NCI-H526 (cell line): ENCODE measurements at regions not wholly inside any gene's neighbourhood (a gene's known extent, or its start where the extent isn't known, plus 50 kb on each side); places are given as distances from the start of the nearest gene placed in this dataset.

Experiments used
- DNase-seq, 2 experiments: peaks; one replicate each; lab custom pipeline; 2025; lab: John Stamatoyannopoulos, UW

DNA sequence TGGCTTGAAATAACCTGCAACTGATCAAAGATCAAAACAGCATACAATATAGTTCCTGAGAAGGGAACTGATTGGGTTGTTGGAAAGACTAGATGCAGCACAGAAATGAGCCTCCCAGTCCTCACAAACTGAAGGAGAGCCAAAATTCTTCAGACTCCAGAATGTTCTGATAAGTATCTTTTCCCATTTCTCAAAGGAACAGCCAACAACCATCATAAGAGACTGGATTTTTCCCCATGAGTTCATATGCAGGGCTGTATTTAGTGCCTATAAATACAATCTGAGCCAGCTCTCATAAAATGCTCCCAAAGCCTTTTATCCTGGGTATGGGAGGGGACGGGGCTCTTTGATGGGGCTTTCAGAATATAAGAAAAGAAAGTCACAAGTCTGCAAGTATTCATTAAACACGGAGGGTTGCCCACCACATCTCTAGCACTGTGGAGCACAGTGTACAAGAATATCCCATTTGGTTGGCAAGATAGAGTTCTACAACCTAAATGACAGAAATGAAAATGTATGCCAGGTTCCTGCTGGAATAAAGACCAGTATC, 50.7 kb upstream of the LYVE1 start:
- DNase-seq, result no peak

DNA sequence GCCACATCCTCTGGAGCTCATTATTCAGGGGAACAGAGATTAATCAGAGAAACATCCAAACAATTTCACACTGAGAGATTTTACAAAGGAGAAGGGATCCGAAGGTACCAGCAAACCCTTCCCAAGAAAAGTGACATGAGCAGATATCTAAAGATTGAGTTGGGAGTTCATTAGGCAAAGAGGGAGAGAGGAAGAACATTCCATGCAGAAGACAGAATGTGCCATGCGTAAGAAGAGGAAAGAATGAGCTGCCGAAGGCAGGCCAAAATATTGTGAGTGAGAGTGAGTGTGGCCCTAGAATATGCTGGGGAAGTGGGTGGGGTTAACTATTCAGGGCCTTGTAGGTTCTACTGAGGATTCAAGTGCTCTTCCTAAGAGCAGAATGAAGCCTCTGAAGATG, 50.0 kb upstream of the LYVE1 start:
- DNase-seq, result no peak
